NCI-H187 (cell line): ENCODE measurements at regions not wholly inside any gene's neighbourhood (a gene's known extent, or its start where the extent isn't known, plus 50 kb on each side); places are given as distances from the start of the nearest gene placed in this dataset.

Experiments
- DNase-seq, 2 experiments: peaks; one replicate each; lab custom pipeline; 2025; lab: John Stamatoyannopoulos, UW

DNA sequence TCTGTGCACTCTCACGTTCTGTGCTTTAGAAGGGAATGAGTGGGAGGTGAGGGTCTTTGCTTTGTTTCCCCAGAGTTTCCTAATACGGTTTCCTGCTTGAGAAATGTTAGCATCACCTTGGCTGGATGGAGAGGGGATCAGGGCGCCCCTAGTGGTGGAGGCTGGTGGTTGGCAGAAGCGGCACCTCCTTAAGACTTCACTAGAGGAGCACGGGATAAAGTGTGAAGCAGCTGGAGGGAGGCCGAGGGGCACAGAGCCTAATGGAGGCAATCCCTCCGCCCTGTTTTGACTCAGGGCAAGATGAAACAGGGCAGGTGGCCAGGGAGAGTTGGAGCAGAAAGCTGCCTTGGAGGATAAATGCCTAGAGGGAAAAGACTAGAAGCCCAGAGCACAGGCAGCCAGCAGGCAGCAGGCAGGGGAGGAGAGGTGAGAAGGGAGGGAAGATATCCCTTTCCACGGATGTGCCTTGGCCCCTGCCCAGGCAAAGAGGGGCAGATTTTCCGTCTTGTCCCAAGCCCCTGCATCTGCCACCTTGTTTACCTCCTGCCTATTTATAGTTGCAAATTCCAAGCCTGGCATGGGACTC is 56.0 kb upstream of the BTRC start:
- no peak for DNase-seq

DNA sequence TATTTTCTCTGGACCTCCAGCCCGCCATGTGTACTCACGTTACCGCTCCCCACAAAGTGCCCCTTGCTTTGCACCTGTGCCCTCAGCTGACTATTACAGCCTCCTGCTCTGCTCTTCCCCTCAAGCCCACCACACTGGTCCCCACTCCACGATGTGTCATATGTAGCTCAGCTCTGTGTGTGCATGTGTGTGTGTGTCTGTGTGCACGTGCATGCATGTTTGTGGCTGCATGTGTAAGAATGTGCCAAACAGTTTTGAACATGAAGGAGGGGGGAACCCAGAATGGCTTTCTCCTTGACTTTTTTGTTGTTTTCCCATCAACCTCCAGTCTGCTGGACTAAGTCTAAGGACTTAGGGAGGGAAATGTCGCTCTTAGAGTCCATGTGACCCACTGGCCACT is 54.8 kb upstream of the BTRC start:
- DNase-seq, result no peak

DNA sequence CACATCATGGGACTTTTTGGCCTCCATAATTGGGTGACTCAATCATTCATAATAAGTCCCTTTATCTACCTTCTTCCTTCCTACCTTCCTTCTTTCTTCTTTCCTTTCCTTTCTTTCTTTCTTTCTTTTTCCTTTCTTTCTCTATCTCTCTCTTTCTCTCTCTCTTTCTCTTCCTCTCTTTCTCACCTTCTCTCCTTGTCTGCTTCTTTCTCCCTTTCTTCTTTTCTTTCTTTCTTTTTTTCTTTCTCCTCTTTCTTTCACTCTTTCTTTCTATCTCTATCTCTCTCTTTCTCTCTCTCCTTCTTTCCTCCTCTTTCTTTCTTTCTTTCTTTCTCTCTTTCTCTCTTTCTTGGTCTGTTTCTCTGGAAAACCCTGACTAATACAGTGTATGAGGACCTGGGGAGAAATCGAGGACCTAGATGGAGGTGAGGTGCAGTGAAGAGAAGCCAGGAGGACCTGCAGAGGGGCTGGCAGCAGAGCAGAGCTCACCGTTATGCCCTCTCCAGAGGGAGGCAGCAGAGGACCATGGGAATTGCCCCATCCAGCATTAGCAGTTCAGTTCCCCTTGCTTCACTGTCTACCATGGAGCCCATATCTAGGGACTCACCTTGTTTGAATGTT is 52.7 kb upstream of the BTRC start:
- no peak for DNase-seq

DNA sequence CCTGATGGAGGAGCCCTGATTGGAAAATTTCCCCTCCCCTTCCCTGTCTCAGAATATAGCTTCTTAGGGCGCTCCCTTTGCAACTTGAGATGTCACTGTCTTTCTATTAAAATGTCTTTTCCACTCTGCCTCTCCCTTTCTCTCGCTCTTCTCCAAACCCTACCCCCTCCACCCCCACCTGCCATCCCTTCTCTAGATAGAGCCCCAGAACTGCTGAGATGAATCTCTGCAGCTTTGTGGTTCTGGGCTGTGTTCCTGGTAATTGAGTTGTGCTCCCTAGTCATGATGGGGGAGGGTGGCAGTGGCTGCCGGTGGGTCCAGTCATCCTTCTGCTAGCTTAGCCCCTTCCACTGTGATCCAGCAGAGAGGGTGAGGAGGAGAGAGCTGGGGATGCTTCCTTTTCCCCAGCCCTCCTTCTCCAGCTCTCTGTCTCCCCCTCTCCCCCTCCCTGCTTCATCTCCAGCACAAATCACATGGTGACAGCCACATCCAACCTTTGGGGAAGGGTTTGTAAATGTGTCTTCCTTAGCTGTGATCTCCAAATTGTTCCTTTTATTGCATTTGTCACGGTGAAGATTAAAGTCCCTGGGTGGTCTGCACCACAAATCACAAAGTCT is 50.8 kb upstream of the BTRC start:
- DNase-seq, result no peak
